Spleen (tissue), 7 donors: ENCODE measurements at regions not wholly inside any gene's neighbourhood (a gene's known extent, or its start where the extent isn't known, plus 50 kb on each side); places are given as distances from the start of the nearest gene placed in this dataset.

Experiments
- CTCF ChIP-seq, 11 experiments: fragments of 200-600 bp in 7 of 11; fragments of 450-650 bp in 4 of 11; sonication (generic) in 4 of 11; IDR thresholded peaks in 8 of 11; conservative IDR thresholded peaks in 3 of 11; 1 replicate in 7 of 11; 2 replicates in 4 of 11; pipeline versions ENCODE4 v1.4.0 to v1.8.0; 2016 to 2021; ENCODE audit warnings: antibody characterized with exemption in 11 of 11, inconsistent platforms in 4 of 11, mild to moderate bottlenecking in 1 of 11
- POLR2A ChIP-seq, 3 donors: fragments of 450-650 bp; IDR thresholded peaks; one replicate each; pipeline ENCODE4 v1.5.1; 2017; ENCODE audit warnings: antibody characterized with exemption in 3 of 3, mild to moderate bottlenecking in 1 of 3
- donor health status: DM: no; HTN: no; CAD: no; lungs with moderate emphysema.
- donor health status: DM: no; HTN: no; CAD: no.
- donor health status: DM: no; HTN: no; CAD: no.

- TF ChIP-seq POLR2A (IDR thresholded peaks at IDR 0.05), result no peak
- no peak for TF ChIP-seq CTCF (IDR thresholded peaks at IDR 0.05 in 8 of 11, conservative IDR thresholded peaks at IDR 0.05 in 3 of 11)
Measured at GRCh38 chr4:176440698-176441097, 120.9 kb downstream of the SPCS3 start.
